GM21737 (cell line): ENCODE measurements at regions not wholly inside any gene's neighbourhood (a gene's known extent, or its start where the extent isn't known, plus 50 kb on each side); places are given as distances from the start of the nearest gene placed in this dataset.

Experiments
- ATAC-seq: cut with Tn5 transposase; IDR thresholded peaks from one replicate; pipeline ENCODE4 v1.9.1; 2021; ENCODE audit warnings: mild to moderate bottlenecking, moderate library complexity; ENCODE audit not compliant: unreplicated experiment

DNA sequence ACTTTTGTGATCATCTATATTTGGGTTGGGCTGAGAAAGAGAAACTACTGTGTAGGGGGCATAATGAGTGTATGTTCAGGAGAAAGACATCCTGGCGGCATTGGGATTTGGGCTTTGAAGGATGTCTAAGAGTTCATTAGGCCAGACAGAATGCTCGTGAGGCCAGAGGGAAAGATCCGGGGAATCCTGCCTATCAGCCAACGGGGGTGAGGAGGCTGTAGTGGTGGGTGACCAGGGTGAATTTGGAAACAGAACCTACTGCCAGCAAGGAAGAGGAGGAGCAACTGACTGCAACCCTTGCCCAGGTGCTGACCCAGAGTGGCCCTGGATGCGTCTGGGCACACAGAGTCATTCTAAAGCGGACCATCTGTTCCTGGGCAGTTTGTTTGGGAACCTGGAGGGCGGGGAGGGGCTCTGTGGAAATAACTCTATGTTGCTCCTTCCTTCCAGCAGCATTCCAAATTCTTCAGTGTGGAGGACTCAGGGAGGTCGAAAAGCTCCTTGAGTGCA, 56.9 kb upstream of the ECE1 start:
- no peak for ATAC-seq

DNA sequence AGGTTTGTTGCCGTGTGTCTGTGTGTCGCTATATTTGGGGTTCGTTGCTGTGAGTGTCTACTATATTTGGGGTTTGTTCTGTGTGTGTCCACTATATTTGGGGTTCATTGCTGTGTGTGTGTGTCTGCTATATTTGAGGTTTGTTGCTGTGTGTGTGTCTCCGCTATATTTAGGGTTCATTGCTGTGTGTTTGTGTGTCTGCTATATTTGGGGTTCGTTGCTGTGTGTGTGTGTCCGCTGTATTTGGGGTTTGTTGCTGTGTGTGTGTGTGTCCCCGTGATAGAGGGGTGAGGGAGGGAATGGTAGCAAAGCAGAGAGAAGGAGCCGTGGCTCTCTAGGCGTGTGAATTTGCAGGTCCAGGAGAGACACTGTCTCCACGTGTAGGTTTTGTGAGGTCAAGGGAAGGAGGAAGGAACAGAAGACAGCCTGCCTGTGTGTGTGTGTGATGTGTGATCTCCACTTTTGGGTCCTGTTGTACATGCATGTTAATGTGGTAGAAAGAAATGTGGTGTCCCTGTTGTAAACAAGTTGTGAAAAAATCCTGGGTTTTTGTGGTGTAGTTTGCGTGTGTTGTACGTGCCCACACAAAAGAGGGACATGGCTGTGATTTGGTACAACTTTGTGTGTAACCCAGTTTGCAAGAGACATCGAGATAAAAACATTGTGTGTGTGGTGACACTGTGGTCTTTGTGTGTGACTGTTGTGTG, 56.3 kb upstream of the ECE1 start:
- ATAC-seq = no peak

DNA sequence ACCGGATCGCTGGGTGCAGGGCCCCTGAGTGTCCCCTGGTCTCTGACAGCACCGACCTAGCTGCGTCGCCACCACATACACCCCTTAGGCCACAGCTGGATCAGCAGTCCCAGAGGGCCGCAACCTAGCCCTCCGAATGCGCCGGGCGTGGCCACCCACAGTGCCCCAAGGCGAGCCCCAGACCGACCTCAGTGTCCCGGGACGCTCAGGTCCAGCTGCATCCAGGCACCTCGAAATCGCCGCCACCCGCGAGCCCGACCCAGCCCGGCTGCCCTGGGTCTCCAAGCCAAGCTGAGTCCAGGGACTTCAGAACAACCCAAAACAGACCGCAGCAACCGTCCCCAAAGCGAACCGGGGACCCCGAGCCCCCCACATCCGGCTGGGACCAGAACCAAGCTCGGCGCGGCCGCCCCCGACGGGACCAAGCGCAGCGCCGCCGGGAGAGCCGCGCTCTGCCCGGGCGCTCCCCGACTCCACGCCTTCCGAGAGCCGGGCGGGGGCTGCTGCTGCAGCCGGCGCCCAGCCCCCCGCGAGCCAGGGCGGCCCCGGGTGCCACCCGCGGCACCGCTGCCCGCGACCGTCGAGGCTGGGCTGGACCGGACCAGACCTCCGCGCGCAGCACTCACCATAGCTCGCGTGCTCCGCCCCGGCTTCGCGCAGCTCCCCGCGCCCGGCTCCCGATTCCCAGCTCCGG, 54.6 kb upstream of the ECE1 start:
- ATAC-seq = peak; percentile 19

DNA sequence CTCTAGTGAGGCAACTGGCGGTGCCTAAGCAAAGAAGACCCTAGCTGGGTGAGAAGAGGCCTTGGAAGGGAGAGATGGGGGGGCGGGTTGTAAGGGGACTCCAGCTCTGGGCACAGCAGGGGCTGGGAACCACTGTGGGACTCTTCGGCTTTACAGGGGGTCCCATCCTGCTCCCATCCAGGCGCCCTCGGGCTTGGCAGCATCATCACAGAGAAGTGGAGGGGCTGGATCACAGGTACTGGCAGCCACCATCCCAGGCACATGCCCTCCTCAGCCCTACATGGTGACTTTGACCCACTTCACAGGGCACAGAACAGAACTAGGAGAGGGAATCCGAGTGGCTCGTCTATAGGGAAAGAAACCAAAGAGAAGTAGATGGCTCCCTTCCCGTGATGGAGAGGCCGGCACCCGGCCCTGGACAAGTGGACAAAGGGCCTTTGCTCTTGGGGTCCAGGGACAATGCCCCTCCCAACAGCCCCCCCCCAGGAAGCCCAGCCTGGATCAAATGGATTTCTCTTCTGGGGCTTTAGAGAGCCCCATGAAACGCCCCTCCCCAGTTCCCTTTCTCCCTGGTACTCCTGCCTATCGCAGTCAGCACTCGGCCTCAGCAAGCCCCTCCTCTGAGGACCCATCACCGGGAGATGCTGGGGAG, 54.0 kb upstream of the ECE1 start:
- ATAC-seq = no peak

DNA sequence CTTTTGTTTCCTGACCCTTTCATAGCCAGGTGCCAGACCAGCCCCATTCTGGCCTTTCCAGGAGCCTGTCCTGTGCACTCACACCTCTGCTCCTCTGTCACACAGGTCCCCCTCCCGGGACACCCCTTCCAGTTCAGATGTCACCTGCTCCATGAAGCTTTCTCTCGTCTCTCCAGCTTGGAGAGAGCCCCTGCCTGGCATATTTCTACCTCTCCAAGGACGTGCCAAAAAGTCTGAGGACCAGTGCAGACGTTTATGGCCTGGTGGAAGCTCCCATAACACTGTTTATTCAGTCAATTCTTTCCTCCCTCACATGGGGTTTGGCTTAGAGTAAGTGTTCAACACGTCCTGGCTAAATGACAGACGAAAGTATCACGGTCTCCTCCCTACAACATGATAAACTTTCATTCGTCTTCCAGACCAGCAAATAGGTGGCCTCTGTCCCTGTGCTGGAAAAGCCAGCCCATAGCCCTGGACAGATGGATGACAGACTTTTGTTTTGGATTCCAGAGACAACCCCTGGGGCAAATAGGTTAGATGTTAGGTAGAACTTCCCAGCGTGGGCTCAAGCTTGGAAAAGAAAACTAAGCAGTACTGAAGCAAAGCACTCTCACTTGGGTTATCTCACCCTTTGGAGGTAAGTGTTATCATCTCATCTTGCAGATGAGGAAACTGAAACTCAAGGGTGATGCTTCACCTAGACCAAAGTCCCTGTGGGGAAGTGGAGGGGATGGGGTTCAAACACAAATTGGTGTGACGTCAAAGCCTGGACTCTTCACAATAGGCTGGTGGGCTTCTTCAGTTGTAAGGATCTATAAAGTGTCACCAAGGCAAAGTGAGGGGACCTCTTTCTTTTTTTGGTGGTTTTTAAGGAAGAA, 52.9 kb upstream of the ECE1 start:
- no peak for ATAC-seq

DNA sequence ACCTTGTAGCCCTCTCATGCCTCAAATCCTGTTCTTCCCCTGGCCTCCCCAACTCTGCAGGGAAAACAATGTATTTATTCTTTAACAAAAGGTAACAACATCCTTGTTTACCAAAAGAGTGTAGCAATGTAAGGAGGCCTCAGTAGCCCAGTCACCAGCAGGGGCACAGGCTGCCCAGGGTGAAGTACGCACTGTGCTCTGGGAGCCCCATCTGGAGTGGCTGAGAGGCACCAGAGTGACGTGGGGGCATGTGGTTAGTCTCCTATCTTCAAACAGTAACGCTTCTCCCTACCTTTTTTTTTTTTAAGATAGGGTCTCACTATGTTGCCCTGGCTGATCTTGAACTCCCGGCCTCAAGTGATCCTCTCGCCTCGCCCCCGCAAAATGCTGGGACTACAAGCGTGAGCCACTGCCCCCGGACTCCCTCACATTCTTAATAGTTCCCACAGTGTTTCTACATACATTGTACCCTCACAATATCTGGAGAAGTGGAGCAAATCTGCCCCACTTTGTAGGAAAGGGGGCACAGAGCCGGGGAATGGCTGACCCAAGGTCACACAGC, 51.3 kb upstream of the ECE1 start:
- no peak for ATAC-seq

GRCh38 chr1:21341022-21341421, 50.8 kb upstream of the ECE1 start:
- ATAC-seq = no peak

DNA sequence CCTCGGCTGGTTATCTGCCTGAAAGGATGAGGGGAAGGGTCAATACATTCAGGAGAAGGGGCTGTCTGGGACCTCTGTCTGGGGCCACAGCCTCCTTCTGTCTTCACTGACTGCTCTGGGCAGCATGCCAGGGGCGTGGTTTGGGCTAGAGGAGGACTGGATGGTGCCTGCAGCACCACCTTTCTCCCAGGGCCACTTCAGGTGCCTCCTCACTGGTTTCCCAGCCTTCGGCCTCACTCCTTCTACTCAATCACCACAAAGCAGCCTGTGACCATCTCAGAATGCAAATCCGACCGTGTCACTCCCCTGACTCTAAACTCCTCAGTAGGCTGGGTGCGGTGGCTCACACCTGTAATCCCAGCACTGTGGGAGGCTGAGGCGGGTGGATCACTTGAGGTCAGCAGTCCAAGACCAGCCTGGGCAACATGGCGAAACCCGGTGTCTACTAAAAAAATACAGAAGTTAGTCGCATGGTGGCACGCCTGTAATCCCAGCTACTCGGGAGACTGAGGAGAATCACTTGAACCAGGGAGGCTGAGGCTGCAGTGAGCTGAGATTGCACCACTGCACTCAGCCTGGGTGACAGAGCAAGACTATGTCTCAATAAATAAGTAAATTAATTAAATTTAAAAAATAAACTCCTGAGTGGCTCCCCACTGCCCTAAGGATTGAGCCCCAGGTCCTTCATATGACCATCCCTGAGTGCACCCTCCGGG, 50.1 kb upstream of the ECE1 start:
- no peak for ATAC-seq
